ENCODE measurements at regions not wholly inside any gene's neighbourhood (a gene's known extent, or its start where the extent isn't known, plus 50 kb on each side); places are given as distances from the start of the nearest gene placed in this dataset.
"Not testable (repeated sequence)": the region's sequence is repeated elsewhere in the genome, so short reads cannot be mapped to it uniquely, and the experiment has no call there.

DNA sequence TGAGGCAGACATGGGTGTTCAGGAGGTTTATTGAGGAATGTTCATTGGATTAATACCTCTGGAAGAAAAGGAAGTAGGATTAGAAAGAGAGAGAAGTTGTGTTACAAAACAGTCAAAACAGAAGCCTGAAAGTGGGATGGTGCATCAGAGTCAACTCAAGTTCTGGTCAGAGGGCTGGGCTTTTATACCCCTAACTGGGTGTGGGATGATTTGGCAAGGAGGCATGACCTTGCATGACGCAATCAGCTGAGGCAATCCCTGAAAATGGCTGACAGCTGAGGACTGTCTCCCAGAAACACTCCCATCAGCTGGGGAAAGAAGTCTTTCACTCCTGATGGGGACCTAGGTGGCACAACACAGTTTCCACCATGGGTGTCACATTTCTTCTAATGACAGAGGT is 818.2 kb downstream of the SATB2 start:
- DNase-seq (ENCODE audit: low read depth, low spot score): no peak

DNA sequence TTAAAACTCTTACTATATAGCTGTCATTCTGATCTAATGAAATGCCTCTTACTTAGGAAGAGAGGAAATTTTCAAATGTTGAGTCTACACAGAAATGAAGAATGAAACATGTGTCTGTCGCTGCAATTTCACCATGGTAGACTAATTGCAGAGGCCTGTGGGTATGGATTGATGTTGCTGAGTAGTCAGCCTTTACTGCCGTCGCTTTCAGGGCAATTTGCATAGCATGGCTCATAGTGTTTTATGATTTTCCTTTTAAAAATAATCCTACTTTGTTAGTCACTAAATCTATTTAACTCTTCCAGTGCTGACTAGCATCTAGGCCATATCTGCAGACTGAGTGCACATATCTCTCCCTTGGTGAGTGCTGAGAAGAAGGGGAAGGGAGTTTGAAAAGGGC is 819.2 kb downstream of the SATB2 start:
- no peak for DNase-seq (ENCODE audit: low read depth, low spot score)

DNA sequence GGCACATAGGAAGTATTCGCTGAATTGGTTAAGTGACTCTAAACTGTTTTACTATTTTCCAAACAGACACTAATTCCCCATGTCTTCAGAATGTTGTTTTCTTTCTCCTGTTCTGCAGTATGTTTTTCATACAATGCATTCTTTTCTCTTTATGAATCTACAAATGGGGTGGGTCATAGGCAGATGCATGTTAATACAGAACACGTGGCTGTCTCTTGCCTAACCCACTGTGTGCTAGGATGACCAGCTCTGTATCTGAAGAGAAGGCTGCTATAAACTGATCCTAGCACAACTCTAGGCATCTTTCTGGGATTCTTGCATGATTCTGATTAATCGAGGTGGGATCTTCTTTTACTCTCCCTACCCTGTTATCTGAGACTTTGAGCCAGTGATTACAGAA is 826.0 kb downstream of the PLCL1 start:
- no peak for DNase-seq (ENCODE audit: low read depth, low spot score)

DNA sequence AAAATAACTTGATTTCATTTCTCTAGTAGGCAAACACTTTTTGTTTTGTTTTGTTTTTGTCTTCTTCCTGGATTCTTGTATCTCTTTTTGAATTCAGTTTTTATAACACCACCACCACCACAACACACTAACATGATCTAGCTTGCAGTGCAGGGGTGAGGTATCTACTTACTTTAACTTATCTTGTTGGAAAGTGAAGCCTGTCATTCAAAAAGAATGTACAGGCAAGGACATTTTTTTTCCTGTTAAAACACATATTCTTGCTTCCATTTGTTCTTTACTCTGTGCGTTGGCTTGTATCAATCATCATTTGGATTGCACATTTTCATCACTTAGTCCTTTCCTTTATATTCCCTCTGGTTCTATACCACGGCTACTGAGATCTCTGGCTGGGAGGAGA is 824.2 kb downstream of the PLCL1 start:
- DNase-seq (ENCODE audit: low read depth, low spot score): no peak

DNA sequence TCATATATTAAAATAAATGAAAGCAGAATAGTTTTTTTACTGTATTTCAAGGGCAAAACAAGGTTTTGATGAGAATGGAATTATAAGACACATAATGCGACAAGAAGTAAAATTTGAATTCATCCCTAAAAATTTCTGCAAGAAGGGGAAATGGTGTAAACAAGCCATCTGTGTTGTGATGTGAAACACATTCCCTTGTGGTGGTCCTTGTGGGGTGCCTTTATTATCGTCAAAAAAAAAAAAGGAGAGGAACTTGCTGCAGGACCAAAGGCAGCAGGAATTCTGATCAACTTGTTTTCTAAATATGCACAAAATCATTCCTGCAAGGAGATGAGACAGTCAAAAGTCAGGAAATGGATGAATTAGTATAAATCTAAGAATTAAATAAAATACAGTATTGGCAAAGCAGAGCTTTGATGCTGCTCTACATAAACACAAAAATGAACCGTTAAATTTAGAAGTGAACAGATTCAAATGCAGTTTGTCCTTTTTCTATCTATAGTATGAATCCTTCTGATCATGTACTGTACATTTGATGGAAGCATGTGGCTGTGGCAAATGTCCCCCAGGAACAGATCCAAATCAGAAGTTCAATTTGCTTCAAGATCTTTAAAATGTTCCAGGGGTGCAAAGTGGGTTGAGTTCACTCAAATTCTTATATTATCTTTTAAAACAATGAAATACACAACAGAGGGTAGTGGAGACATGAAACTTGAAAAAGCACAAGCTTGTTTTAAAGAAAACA is 818.8 kb downstream of the PLCL1 start:
- DNase-seq (ENCODE audit: low read depth, low spot score): no peak

DNA sequence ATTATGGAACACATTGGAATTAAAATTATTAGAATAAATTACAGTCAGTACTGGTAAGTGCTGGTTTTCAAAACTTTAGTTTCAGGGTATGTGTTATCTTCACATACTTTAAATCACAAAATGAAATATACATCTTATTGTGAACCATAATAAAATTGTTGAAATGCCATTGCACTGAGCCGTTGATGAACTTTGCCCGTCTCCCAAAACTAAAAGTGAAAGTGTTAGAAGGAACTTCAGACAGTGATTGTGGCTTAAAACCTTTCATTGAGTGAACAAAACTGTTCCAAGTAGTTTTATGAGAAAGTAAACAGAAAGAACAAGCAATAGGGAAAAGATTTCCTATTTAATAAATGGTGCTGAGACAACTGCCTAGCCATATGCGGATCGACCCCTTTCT is 811.6 kb downstream of the PLCL1 start:
- DNase-seq (ENCODE audit: low read depth, low spot score): no peak

DNA sequence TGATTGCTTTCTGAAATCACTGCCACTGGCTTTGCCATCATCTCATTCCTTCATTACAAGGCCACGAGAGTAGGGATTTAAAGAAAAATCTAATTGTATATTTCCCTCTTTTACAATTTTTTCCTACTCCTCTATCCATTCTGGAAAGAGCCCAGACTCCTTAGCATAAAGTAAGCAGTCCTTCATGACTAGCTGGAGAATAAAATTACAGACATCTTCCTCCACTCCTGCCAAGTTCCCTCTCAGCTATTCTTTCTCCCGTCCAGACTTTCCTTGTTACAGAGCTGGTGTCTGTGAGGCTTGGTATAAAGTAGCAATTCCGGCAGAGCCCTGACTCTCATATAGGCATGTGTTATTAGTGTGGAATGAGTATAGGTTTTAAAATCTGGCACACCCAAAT is 806.8 kb downstream of the PLCL1 start:
- no peak for DNase-seq (ENCODE audit: low read depth, low spot score)

DNA sequence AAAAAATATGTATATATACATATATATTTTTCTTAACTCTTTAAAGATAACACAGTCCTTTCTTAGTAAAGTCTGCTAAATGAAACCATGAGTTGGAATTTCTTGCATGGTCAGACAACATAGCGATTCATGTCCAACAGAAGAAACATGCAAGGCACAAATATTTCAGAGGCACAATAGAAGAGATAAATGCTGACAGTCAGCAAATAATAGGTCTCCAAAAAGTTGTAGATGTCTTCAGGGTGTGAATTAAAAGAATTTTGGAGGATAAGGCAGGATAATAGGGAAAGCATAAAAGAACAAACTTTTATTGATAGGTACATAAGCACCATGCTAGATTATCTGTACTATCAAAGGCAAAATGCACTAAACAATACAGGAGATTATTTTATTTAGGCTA is 800.2 kb downstream of the PLCL1 start:
- no peak for DNase-seq (ENCODE audit: low read depth, low spot score)

DNA sequence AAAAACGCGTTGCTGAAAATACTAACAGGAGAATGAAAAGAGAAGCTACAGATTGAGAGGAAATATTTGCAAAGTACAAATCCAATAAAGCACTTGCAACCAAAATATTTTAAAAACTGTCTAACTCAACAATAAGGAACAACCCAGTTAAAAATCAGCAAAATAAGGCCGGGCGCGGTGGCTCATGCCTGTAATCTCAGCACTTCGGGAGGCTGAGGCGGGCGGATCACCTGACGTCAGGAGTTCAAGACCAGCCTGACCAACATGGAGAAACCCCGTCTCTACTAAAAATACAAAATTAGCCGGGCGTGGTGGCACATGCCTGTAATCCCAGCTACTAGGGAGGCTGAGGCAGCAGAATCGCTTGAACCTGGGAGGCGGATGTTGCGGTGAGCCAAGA is 798.6 kb downstream of the PLCL1 start:
- DNase-seq (ENCODE audit: low read depth, low spot score): not testable (repeated sequence)

DNA sequence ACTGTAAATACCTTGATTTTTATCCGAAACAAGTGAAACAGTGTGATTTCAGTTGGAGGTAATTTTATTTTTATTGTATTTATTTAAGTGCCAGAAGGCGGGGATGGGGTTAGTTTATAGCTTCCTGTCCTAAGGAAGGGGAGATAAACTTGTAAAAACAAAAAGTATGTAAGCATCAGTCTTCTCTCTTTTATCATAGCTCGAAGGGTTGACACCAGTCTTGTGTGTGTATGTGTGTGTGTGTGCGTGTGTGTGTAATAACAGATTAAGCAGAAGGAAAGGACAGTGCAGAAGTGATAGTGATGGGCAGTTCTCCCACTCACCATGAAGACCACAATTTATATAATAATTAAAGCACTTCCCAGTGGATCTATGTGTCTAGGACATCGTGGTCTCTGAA is 793.3 kb downstream of the PLCL1 start:
- DNase-seq (ENCODE audit: low read depth, low spot score): no peak

DNA sequence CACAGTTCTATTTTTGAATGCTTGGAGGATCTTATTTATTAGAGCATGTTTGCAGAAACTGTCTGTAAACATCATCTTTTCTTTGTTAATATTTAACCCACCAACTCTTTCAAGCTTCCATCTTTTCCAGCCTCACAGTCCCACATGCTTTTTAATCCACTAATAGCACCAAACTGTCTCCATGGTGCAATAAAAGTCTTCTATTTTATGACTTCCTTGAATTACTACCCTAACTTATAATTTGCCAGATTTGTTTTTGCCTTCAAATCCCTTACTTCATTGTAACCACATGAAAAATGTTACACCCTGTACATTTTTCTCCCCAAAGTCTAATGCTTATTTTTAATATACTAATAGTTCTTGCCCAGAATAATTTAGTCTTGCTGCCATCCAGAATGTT is 792.6 kb downstream of the PLCL1 start:
- DNase-seq (ENCODE audit: low read depth, low spot score): no peak

DNA sequence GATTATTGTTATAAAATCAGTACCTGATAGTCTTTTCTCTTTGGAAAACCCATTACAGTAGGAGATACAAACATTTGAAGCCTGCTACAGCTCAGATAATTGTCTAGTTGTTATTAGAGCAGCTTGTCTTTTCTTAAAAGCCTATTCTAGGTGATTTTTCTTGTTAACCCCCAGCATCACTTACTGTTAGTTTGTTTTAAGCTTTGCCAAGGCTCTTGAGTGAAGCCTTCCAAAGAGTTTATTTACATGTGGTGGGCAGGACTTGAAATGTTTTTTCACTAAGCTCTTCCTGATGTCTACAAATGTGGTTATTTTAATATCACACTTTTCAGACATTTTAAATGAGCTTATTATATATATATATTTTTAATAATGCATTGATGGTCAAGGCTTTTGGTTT is 791.3 kb downstream of the PLCL1 start:
- no peak for DNase-seq (ENCODE audit: low read depth, low spot score)

DNA sequence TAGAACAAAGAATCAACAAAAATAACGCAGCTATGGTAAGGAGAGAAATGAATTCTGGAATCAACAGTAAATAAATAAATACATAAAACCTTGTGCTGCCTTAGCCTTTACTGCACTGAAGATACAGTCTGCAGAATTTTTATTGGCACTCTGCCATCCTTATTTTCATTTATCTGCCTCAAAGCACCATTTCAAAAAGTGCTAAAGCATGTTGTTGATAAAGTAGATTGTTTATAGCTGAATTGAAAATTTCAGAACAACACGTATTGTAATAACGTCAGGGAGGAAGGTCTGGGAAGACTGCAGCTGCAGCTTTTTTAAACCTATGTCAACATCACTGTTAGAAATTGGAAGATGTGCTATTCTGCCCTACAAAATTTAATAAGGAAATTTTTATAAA is 787.2 kb downstream of the PLCL1 start:
- DNase-seq (ENCODE audit: low read depth, low spot score): no peak

DNA sequence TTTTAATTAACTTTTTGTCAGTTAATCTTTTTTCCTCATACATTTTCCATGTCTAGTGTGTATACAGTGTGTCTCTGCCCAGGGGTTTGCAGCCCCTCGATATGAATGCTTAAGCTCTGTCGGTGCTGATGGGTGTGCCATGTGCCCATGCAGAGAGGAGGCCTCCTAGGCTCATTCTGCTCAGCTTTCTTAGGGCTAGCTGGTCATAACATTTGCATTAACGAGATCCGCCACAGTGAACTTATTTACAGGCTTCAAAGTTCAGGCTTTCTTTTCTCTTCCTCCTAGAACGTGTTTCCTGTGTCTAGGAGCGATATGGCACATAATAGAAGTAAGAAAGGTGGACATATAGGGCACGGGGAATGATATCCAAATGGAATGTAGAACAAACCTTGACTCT is 783.3 kb downstream of the PLCL1 start:
- no peak for DNase-seq (ENCODE audit: low read depth, low spot score)

DNA sequence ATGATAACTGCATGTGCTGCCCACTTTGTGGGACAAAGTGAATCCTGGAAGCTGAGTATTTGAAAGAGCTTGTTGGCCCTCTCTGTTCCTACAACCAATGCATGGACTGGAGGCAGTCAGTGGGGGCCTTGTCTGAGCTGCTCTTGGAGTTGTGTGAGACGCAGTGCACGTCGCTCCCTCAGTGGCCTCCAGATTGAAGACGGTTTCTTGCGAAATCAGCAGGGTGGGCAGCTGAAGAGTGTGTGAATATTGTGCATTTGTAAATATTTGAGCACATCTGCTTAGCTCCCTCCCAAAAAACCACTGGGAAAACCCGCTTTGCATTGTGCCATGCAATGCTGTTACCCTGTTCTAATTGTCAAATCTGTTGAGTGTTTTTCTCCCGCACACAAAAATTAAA is 782.8 kb downstream of the PLCL1 start:
- no peak for DNase-seq (ENCODE audit: low read depth, low spot score)

DNA sequence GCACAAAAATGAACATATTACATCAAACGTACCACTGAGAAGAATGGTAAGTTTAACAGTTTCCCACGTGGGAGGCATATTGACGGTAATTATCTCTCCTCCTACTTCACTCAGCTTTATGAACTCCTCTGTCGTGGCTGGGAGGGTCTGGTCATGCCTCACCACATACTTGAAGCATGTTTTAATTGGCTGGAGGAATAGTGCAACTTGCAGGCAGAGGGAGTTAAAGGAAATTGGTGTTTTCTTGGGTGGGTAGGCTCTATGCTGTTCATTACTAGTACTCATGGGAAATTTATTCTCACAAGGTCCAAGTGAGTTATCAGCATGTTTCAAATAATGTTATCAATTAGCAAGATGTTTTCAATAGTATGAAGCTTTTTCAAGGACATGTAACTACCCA is 767.0 kb downstream of the PLCL1 start:
- no peak for DNase-seq (ENCODE audit: low read depth, low spot score)

DNA sequence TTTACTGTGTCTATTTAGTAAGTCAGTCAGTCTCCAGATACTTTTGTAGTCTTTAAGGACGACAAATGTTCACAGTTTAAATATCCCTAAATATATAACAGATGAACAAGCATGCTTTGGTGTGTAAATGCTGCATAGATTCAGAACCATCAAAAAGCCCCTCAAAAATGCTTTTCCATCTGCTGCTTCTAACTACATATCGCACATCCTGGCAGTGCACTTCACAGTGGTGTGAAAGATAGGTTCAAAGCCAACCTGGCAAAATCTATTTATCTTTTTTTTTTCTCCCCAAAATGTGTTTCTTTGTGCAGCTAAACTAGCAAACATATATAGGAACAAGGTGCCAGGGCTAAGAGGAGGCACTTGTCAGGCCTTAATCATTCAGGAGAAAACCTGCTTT is 753.8 kb downstream of the PLCL1 start:
- DNase-seq (ENCODE audit: low read depth, low spot score): no peak

DNA sequence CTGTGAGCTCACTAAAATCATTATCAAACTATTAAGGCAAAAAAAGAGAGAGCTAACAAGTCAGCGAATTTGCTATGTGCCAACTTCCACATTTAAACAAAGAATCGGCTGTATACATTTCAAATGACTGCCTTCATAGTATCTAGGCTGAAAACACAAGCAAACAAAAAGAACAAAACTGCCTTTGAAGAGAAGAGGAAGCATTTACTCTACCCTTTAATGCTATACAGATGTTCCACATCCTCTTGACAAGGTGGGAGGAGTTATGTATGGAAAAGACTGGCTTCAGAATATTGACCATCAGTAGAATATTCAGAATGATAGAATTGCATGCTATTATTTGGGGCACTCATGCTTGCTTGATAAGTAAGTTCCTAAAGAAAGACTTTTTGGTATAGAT is 741.7 kb downstream of the PLCL1 start:
- no peak for DNase-seq (ENCODE audit: low read depth, low spot score)

DNA sequence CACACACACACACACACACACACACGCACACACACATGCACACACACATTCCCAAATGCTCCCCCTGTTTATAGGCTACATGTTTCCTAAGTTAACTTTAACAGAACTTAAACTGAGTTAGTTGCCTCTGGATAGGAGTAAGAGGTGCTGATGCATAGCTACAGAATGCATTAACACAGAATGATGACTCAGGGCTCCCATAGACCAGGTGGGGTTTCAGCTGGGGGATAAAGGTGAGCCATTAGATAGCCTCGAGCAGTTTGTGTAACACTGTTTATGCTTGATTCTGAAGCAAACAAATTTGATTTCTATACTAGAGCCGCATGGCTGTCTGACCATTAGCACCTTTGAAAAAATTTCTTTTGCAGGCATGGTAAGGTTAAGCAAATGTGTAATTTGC is 741.0 kb downstream of the PLCL1 start:
- no peak for DNase-seq (ENCODE audit: low read depth, low spot score)

DNA sequence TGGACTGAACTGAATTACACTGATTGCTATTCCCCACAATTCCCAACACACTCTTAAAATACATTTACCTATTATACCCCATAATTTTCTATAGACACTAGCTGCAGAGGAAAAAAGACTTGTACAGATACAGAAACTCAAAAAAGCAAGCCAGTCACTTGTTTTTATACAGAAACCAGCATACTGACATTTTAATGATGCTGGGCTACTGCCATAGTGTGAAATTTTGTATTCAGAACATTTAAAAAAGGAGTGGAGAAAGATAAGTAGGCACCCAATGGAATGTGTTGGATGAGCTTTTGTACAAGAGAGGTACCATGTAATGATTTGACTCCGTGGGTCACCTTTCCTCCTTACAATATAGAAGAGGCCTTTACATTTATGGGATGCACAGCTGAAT is 740.1 kb downstream of the PLCL1 start:
- no peak for DNase-seq (ENCODE audit: low read depth, low spot score)

DNA sequence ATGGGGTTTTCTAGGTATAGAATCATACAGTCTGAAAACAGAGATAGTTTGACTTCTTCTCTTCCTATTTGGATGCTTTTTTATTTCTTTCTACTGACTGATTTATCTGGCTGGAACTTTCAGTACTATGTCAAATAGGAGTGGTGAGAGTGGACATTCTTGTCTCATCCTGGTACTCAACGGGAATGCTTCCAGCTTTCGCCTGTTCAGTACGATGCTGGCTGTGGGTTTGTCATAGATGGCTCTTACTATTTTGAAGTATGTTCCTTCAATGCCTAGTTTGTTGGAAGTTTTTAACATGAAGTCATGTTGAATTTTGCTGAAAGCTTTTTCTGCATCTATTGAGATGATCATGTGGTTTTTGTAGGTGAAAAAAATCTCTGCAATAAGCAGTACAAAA is 730.4 kb downstream of the PLCL1 start:
- no peak for DNase-seq (ENCODE audit: low read depth, low spot score)

DNA sequence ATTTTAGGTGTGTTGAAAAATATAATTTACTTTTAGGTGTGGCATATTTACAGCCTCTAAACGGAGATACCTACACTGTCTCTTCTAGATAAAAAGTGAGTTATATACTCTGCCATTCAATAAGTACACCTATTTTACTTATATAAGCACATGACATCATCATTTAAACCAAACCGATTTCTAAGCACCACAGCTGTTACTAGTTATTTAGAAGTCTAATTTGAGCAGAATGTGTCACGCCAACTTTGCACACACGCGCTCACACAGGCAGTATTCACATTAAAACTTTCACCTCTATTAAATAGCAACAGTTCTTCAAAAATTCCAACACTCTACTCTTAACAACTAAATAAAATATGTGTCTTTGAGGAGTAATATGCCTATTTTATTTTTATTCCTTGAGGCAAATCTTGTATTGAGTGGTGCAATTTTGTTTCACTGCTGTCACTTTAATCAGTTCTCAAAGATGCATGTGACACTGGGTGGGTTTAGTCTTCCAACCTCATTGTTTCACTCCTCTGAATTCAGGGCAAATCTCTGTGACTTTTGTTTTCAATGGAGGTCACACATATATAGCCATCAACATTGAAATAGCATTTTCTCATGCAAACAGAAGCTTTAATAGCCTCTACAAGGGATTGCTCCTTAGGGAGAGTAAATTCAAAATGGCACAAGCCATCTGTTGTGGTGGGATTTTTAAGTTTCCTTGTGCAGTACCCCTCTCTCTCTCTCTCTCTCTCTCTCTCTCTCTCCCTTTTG is 721.0 kb downstream of the PLCL1 start:
- no peak for DNase-seq (ENCODE audit: low read depth, low spot score)

DNA sequence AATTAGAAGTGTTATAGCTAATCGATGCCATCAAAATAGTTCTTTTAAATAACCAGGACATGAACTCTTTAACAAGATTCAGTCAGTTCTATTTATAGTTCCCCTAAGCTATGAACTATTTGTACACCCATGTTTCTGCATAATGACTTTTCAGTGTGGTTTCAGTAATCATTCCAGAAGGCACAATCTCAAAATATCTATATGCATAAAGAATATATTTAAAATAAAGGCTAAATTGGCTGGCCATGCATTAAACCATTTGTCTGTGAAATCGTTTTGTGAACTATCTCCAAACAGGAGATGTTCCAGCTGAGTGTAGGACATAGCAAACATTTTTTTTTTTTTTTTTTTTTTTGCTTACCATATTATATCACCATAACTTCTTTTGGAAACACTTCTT is 719.3 kb downstream of the PLCL1 start:
- DNase-seq (ENCODE audit: low read depth, low spot score): no peak

DNA sequence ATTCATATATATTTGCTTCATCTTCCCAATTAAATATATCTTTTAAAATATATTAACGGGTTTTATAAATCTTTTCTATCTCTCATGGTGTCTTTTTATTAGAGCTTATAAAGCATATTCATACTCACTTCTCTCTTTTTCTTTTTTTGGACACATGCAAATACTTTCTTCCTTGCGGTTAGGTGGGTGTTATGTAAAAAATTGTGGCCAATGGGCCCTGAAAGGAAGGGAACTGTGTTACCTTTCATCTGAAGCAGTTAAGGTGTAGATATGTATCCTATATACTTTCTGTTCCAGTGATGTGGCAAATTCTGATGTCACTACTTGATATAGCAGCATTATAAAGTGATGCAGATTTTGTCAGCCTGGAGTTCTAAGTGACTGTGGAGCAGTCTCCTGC is 714.5 kb downstream of the PLCL1 start:
- DNase-seq (ENCODE audit: low read depth, low spot score): no peak

Measured in iPS DF 19.7 (cell line).